DMS114 treated with DMSO at 0.1 percent for 48 hours (cell line): ENCODE measurements at regions not wholly inside any gene's neighbourhood (a gene's known extent, or its start where the extent isn't known, plus 50 kb on each side); places are given as distances from the start of the nearest gene placed in this dataset.

Experiments used
- DNase-seq: peaks from one replicate; lab custom pipeline; 2025; ENCODE audit not compliant: unreplicated experiment; lab: John Stamatoyannopoulos, UW

DNA sequence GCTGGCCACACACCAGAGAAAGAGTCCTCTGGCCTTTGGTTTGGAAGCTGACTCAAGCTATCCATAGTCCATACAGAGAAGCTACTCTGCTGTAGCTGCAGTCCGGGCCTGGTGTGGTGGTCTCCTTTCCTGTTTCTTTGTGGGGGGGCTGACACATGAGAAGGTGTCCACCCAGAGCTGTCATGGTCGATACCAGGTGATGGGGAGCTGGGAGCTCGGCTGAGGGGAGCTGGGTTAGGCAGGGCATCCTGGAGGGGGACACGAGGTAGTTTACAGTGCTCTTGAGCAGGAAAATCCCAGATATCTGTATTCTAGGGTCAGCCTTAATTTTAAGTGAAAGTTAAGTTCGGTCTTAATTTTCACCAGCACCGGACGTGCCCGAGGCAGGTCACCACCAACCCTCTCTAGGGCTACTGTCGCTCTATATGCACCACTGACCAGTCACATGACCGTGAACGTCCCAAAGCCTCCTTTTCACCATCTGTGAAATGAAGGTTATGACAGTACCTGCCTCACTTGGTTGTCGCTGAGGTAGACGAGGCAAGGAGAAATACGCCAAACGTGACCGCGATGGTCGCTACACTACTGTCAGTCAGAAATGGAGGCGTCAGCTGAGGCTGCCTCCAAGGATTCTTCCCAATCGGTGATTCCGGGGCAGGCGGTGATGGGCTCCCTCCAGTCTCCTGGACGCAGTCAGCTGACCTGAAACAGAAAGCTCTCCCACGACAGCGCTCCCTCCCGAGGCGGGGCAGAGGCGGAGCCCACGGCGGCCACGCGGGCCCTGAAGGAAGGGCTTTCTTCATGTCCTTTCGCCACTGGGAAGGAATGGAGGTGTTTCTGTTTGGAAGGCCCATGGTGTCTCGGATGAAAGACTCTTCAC, 69.4 kb upstream of the SHH start:
- DNase-seq: no peak

DNA sequence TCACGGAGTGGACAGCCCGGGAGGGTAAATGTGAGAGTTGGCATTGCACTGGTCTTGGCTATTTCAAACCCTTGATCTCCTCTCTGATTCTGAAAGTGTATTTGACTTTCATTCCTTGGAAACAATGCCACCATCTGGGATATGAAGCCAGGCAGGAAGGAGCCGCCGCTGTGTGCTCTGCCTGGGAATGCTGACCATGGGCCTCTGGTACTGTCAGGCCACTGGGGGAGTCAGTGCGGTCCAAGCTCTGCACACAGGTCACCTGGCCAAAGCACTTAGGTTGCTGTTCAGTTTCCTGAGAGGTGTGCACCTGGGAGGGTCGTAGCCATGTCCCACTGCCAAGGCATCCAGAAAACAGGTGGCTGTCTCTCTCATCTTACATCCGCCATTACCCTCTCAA, 68.5 kb upstream of the SHH start:
- no peak for DNase-seq

GRCh38 chr7:155879592-155879991, 67.3 kb upstream of the SHH start:
- DNase-seq: no peak

GRCh38 chr7:155878674-155879073, 66.4 kb upstream of the SHH start:
- DNase-seq: no peak

- DNase-seq: no peak
Measured at GRCh38 chr7:155878250-155878649, 66.0 kb upstream of the SHH start.

GRCh38 chr7:155877167-155877566, 64.9 kb upstream of the SHH start:
- no peak for DNase-seq

DNA sequence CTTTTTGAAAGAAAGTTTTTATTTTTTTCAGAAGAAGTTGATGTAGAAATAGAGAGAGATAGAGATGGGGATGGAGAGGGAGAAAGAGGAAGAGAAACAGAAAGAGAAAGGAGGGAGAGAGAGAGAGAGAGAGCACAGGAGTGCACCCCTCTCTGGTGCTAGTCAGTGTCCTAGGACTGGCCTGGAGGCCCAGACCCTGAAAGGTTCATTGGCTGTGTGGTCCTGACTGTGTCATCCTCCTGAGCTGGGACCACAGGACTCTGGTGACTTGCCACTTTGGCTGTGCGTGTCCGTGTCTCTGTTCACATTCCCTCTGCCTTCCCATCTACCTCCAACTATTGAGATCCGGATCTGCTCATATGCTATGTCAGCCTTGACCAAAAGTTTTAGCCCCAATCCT, 62.1 kb upstream of the SHH start:
- no peak for DNase-seq

DNA sequence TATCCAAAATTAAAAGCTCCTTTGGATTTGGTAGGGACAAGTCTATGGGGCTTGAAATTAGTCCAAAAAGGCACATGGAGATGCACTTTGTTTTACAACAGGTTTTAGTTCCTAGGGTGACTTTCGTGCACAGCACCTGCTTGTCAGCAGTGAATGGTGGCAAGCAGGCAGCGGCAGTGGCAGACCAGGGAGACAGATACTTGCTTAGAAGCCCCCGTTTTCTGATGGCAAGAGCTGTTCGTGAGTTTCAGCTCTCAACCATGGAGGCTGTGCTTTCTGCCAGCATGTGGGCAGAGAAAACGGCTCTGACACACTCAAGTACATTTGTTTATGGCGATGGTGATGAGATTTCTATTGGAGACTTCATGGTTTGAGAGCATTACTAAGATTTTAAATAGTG, 61.7 kb upstream of the SHH start:
- DNase-seq: no peak

DNA sequence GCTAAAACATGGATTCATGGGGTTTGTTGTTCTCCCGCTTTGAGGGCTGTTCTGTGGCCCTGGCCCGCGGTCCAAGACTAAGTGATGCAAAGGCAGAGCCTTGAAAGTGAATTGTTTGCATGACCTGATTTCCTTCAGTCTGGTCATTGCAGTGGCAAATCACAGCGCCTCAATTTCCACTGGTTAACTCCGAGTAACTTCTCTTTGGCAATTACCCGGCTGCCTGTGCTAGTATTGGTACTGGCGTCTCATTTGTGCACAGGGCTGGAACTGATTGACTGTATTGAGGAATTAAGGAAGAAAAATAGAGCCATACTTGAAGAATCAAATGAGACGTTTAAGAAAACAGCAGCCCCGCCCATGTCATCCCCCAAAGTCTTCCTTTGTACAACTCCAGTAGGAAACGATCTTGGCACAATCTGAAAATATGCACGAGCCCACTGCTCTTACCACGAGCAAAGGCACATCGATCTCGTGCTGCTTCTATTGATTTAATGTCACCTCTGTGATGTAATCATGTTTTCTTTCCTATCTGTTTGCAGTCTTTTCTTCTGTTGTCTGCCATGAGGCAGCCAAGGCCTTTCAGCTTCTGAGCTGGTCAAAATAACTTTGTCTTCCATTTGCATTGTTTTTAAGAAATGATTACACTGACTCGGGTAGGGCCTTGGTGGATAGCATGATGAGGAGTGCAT, 60.6 kb upstream of the SHH start:
- no peak for DNase-seq

DNA sequence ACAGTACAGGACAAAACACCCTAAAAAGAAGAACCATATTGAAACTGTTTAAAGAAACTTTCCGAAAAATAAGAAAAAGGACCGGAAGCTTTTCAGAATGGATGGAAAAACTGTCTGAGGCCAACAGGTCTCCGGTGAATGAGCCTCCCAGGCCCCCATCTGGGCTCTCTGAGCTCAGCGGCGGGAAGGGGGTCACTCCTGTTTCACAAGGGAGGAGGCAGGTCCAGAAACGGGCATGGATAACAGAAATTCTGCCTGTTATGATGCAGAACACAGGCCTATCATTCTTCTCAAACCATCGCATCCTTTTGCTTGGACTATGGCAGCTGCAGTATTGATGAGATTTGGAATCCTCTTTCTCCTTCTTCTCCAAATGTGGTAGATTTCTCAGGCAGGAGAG, 58.9 kb upstream of the SHH start:
- no peak for DNase-seq

DNA sequence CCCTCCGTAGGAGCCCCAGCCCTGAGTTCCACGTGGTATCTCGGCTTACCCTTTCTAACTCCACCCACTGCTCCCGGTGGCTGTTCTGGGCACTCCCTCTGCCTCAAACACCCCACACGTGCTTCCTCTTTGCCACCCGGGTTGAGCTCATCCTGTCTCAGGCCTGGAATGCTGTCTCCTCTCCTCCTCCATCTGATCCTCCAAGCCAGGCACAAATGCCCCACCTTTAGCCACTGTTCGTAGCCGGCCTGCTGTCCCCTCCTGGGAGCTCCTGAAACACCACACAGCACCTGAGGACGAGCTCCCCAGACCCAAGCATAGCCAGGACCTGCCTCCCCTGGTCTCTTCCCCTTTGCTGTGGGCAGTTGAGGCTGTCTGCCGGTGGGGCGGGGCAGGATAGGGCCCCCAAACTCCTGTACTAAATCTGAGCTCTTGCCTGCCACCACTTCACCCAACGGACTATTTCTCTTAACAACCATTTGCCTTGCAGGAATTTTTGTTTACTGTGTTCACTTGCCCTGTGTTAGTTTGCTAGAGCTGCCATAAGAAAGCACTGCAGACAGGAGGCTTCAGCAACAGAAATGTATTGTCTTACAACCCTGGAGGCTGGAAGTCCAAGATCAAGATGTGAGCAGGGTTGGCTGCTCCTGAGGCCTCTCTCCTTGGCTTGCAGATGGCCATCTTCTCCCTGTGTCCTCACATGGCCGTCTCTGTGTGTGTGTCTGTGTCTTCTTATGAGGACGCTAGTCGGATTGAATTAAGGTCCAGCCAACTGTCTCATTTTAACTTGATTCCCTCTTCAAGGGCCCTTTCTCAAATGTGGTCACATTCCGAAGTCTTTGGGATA, 58.3 kb upstream of the SHH start:
- no peak for DNase-seq

- DNase-seq: no peak
Measured at GRCh38 chr7:155869784-155870076, 57.5 kb upstream of the SHH start.

DNA sequence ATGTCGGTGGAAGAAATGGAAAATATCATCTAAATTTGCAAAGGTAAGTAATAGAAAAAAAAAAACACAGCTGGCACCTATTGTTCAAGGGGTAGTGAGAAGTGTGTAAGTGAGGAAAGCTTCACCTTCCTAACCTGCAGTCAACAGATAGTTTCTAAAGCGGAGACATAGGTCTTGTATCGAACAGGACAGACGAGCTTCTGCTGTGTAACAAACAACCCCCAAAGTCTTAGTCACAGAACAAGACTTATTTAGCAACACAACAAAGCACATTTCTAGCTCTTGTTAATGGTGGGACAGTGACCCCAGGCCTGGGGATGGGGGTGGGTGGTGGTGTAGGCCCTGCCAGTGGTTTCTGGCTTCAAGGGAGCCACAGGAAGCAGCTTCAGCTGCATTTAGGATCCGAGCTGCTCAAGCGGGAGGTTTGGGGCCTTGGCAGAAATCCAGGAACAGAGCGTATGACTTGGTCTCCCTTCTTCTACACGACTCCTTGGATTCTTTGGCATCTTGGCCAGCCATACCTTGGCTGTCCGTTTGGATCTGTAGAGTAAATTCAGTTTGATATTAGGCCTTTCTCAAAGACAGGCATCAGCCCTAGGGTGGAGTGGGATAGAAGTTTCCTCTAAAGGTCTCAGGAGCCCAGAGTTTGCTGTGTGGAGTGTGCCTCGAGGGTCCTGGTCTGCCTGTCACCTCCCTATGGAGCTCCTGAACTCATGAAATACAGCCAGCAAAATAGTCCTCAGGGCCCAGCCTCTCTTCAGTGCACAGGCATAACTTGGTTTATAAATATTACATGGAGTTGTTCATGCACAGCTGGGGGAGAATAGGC, 56.9 kb upstream of the SHH start:
- no peak for DNase-seq

GRCh38 chr7:155867734-155868400, 55.6 kb upstream of the SHH start:
- DNase-seq: no peak

DNA sequence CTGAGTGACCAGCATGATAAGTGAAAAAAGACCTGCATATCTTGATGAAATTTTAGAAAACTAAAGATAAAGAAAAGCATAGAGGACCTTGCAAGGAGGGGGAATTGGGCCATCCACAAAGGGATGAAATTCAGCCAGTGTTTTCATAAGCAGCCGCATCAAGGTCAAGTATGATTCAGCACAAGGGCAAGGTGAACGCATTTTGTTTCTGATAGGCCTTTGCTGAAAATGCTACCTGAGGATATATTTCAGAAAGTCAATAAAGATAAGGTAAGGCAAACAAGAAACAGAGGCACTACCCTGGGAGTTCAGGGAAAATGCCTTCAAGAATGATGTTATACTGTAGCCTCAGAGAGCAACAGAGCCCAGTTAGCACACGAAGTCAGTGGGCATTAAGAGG, 55.0 kb upstream of the SHH start:
- no peak for DNase-seq

DNA sequence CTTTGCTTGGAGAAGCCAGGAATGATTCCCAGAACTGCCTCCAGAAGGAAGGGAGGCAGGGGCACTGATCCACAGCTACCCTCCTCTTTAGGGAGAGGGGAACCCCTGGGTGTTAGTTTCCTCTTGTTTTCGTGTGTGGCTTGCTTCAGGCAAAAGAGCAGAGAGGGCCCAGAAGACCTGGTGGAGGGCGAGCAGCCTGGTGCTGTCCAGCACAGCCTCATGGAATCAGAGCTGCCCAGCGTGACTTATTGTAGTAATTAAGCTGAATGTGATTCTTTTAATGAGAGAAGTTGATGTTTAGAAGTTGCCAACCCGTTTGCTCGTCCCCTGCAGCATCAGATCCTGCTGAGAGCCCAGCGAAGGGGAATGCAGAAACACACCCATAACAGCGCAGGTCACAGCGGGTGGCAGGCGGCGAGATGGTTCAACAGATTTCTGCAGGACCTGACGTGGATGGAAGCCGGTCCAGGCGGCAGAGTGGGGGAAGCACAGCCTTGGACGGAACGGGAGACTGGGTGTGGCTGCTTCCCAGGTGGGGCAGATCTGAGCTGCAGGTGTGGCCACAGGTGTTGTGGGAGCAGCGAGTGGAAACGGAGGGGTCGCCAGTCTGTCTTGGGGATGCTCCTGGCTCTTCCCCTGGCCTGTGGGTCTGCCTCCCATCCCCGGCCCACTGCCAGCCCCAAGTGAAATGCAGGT, 53.7 kb upstream of the SHH start:
- DNase-seq: no peak

- no peak for DNase-seq
Measured at GRCh38 chr7:155864991-155865690, 52.9 kb upstream of the SHH start.

- DNase-seq: no peak
Measured at GRCh38 chr7:155864271-155864985, 52.2 kb upstream of the SHH start.

DNA sequence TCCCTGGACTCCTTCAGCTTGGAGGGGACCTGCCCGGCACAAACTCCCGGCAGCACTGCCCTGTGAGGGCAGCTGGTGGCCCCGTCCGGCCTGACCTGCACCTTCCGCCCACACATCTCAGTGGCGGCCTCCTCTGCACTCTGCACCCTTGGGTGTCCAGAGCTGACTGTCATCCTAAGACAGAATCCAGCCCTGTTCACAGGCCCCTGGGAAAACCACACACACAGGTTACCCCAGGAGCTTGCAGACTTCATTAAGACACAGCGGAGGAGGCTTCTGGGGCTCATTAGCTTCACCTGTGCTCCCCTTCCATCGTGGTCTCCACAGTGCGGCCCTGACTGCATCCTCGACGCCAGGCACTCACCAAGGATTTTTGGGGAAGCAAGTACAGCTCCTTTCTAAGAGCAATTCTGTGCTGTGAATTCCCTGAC, 51.5 kb upstream of the SHH start:
- DNase-seq: no peak
